ENCODE measurements at regions not wholly inside any gene's neighbourhood (a gene's known extent, or its start where the extent isn't known, plus 50 kb on each side); places are given as distances from the start of the nearest gene placed in this dataset.

DNA sequence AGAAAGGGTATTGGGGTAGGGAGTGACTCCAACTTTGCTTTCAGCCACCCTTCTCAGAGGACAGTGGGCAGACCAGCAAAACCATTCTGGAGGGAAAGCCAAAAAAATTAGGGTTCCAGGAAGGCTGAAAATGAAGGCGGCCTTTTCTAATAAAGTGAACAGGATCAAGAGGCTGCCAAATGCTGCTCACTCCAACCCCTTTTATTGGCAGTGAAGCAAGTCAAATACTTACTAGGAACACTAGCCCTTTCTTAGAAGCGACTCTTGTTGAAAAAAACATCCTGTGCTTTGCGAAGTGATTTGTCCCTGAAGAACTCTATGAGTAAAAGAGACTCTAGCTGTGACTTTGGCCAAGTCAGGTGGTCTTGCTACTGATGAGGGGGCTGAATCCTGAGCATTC lies 83.6 kb upstream of the CYP1B1 start:
- Mint-ChIP-seq H3K27ac (no peak overlapping the region), H3K36me3 (no peaks in the 10 kb centered on the region), H3K27me3 (peaks cover 32 to 44% (median 33%) of the 10 kb centered on the region in 5 donors), H3K4me1 (no peaks in the 10 kb centered on the region), H3K4me3 (no peak overlapping the region), H3K9me3 (peaks cover 0 to 1% (median 0%) of the 10 kb centered on the region in 11 donors)
- intact Hi-C loops (cut with micrococcal nuclease) = no loop called here
- CTCF ChIA-PET = no interaction called here
- ATAC-seq = no peak
- no peak for DNase-seq
- Histone ChIP-seq H3K4me3 (ENCODE audit: low read length) (no peak overlapping the region), H3K27ac (ENCODE audit: low read depth, low read length) (no peak overlapping the region), H3K27me3 (ENCODE audit: control insufficient read depth in 2 of 2, insufficient read depth in 2 of 2, low read length in 2 of 2) (peaks cover 0 to 3% of the 10 kb centered on the region in 2 donors), H3K9me3 (ENCODE audit: control insufficient read depth in 2 of 3, low read length in 3 of 3) (no peaks in the 10 kb centered on the region), H3K4me1 (ENCODE audit: control insufficient read depth in 2 of 2, insufficient read depth in 2 of 2, low read length in 2 of 2) (no peaks in the 10 kb centered on the region), H3K36me3 (ENCODE audit: control insufficient read depth in 2 of 3, insufficient read depth in 3 of 3, low read length in 3 of 3) (no peaks in the 10 kb centered on the region)
- POLR2A ChIA-PET = no interaction called here

DNA sequence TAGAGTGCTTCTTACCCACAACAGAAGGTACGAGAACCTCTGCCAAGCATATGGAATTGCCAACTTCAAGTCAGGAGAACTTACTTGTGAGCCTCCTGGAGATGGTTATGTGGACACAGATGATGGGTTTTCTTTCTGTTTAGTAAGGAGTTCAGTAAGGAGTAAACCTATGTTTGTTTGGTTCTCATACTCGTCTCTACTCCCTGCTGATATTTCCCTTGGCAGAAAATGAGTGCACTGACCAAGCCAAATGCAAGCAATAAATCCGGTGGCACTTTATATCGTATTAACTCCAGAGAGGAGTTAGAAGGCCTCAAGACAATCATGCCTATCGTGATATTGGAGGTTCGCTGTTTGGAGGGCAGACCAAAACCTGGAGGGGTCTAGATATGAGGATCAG lies 83.2 kb upstream of the CYP1B1 start:
- Mint-ChIP-seq H3K27ac (no peak overlapping the region), H3K27me3 (peaks cover 29 to 44% (median 30%) of the 10 kb centered on the region in 5 donors), H3K9me3 (peaks cover 0 to 1% (median 0%) of the 10 kb centered on the region in 11 donors), H3K4me1 (no peaks in the 10 kb centered on the region), H3K36me3 (no peaks in the 10 kb centered on the region), H3K4me3 (no peak overlapping the region)
- intact Hi-C loops (cut with micrococcal nuclease) = no loop called here
- ChIA-PET POLR2A (no interaction called here), CTCF (no interaction called here)
- ATAC-seq (no peak), DNase-seq (no peak)
- Histone ChIP-seq H3K27ac (ENCODE audit: low read depth, low read length) (no peak overlapping the region), H3K4me3 (ENCODE audit: low read length) (no peak overlapping the region), H3K27me3 (ENCODE audit: control insufficient read depth in 2 of 2, insufficient read depth in 2 of 2, low read length in 2 of 2) (peaks cover 0 to 3% of the 10 kb centered on the region in 2 donors), H3K9me3 (ENCODE audit: control insufficient read depth in 2 of 3, low read length in 3 of 3) (no peaks in the 10 kb centered on the region), H3K4me1 (ENCODE audit: control insufficient read depth in 2 of 2, insufficient read depth in 2 of 2, low read length in 2 of 2) (no peaks in the 10 kb centered on the region), H3K36me3 (ENCODE audit: control insufficient read depth in 2 of 3, insufficient read depth in 3 of 3, low read length in 3 of 3) (no peaks in the 10 kb centered on the region)

DNA sequence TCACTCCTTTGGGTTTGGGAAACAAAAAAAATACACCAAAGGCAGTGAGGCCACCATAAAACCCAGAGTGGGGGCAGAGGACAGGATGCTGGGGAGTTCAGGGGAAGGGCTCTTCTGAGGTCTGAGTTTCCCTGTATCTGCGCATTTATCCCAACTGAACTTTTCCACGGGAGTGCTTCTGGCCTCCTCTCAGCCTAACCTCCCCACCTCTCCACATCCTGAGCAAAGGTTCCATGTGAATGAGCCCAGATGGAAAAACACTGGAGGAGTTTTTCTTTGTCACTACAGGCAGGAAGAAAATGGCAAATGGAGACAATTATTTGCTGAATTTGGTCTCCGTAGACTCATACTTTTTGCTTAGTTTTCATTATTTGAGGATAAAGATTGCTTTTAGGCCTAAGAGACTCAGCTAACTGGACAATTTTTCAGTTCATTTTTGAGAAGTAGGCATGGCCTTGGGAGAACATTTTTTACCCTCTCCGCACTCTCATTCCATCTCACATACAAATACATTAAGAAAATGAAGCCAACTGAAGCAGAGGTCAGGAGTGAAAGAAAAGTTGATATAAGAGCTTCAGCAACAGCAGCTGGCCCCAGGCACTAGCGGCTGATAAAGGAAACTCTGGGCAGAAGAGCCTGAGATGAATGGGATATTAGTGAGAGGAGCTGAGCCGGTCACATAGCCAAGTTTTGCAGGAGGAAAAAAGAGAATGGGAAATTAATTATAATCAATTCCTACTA lies 82.6 kb upstream of the CYP1B1 start:
- H3K36me3 Mint-ChIP-seq = no peaks in the 10 kb centered on the region
- POLR2A ChIA-PET = no interaction called here
- Histone ChIP-seq H3K9me3 (ENCODE audit: control insufficient read depth in 2 of 3, low read length in 3 of 3) (no peaks in the 10 kb centered on the region), H3K27ac (ENCODE audit: low read depth, low read length) (no peak overlapping the region), H3K4me1 (ENCODE audit: control insufficient read depth in 2 of 2, insufficient read depth in 2 of 2, low read length in 2 of 2) (no peaks in the 10 kb centered on the region), H3K27me3 (ENCODE audit: control insufficient read depth in 2 of 2, insufficient read depth in 2 of 2, low read length in 2 of 2) (peaks cover 0 to 3% of the 10 kb centered on the region in 2 donors), H3K4me3 (ENCODE audit: low read length) (no peak overlapping the region), H3K36me3 (ENCODE audit: control insufficient read depth in 2 of 3, insufficient read depth in 3 of 3, low read length in 3 of 3) (no peaks in the 10 kb centered on the region)
- H3K27ac Mint-ChIP-seq = no peak overlapping the region
- no peaks in the 10 kb centered on the region for H3K4me1 Mint-ChIP-seq
- no peak overlapping the region for H3K4me3 Mint-ChIP-seq
- CTCF ChIA-PET = no interaction called here
- intact Hi-C loops (cut with micrococcal nuclease) = no loop called here
- peaks cover 0 to under 1% (median 0%) of the 10 kb centered on the region in 11 donors for H3K9me3 Mint-ChIP-seq
- no peak for ATAC-seq
- peaks cover 26 to 46% (median 32%) of the 10 kb centered on the region in 5 donors for H3K27me3 Mint-ChIP-seq
- DNase-seq = no peak

DNA sequence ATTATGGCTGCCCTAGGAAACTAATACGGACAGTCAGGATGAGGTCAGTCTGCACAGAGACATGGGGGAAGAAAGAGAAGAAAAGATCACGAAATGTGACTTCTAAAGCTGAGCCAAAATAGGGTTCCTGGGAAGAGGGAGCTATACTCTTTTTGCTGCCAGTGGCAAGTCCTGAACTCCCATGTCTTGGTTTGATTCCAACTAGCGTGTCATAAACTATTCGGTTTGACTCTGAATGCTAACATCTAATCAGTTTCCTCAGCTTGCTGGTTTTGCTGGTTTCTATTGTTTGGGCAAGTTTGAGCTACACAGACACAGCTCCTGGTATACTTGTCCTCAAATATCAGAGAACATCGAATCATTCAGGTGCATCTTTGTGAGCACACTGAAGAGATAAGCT lies 80.5 kb upstream of the CYP1B1 start:
- ATAC-seq = no peak
- peaks cover 0 to 2% (median 0%) of the 10 kb centered on the region in 11 donors for H3K9me3 Mint-ChIP-seq
- intact Hi-C loops (cut with micrococcal nuclease) = no loop called here
- no peak for DNase-seq
- H3K27me3 ChIP-seq (ENCODE audit: control insufficient read depth in 2 of 2, insufficient read depth in 2 of 2, low read length in 2 of 2) = no peaks in the 10 kb centered on the region
- H3K36me3 Mint-ChIP-seq = no peaks in the 10 kb centered on the region
- ChIA-PET CTCF (no interaction called here), POLR2A (no interaction called here)
- H3K4me3 Mint-ChIP-seq = no peak overlapping the region
- H3K4me3 ChIP-seq (ENCODE audit: low read length) = no peak overlapping the region
- H3K27ac ChIP-seq (ENCODE audit: low read depth, low read length) = no peak overlapping the region
- H3K4me1 ChIP-seq (ENCODE audit: control insufficient read depth in 2 of 2, insufficient read depth in 2 of 2, low read length in 2 of 2) = no peaks in the 10 kb centered on the region
- no peaks in the 10 kb centered on the region for H3K9me3 ChIP-seq (ENCODE audit: control insufficient read depth in 2 of 3, low read length in 3 of 3)
- no peak overlapping the region for H3K27ac Mint-ChIP-seq
- peaks cover 0 to 2% (median 0%) of the 10 kb centered on the region in 7 donors for H3K4me1 Mint-ChIP-seq
- no peaks in the 10 kb centered on the region for H3K36me3 ChIP-seq (ENCODE audit: control insufficient read depth in 2 of 3, insufficient read depth in 3 of 3, low read length in 3 of 3)
- H3K27me3 Mint-ChIP-seq = peaks cover 13 to 43% (median 26%) of the 10 kb centered on the region in 5 donors

DNA sequence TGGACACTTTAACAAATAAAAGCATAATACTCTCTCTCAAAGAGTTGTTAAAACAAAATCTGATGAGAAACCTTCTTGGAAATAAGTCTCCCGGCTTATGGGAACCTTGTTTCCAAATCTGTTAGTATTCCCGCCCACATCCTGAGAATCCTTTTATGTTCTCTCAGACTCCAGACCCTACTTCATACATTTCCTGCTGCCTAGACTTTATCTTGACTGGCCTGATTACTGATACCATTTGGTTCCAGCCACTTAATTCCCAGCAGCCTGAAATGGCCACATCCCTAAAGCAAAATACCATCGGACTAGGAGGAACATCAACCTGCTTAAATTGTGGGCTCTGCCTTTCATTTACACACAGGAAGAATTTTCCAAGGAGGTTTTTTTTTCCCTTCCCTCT lies 79.1 kb upstream of the CYP1B1 start:
- CTCF ChIA-PET = no interaction called here

DNA sequence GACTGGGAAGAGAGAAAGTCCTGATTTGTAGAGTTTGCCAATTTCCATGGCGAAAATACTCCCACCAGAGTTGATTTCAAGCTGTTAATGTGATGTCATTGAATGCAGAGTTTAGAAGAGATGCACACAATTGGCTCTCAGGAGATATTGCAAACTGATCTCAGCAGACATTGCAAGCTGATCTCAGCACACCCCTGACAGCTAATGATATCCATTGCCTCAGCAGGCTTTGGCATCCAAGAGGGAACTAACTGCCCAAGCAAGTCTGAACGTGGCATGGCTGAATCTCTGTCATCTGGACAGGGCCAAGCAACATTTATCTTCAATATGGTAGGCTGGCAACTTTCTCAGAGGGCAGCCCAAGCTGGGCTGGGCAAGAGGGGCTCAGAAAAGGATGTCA lies 78.4 kb upstream of the CYP1B1 start:
- intact Hi-C loops (cut with micrococcal nuclease) = no loop called here
- Mint-ChIP-seq H3K9me3 (peaks cover 0 to 2% (median 0%) of the 10 kb centered on the region in 11 donors), H3K27ac (no peak overlapping the region), H3K4me3 (no peak overlapping the region), H3K4me1 (peaks cover 0 to 2% (median 0%) of the 10 kb centered on the region in 7 donors), H3K36me3 (no peaks in the 10 kb centered on the region), H3K27me3 (peaks cover 5 to 43% (median 25%) of the 10 kb centered on the region in 5 donors)
- H3K27me3 ChIP-seq (ENCODE audit: control insufficient read depth in 2 of 2, insufficient read depth in 2 of 2, low read length in 2 of 2) = no peaks in the 10 kb centered on the region
- no peaks in the 10 kb centered on the region for H3K36me3 ChIP-seq (ENCODE audit: control insufficient read depth in 2 of 3, insufficient read depth in 3 of 3, low read length in 3 of 3)
- no peak for ATAC-seq
- no peaks in the 10 kb centered on the region for H3K4me1 ChIP-seq (ENCODE audit: control insufficient read depth in 2 of 2, insufficient read depth in 2 of 2, low read length in 2 of 2)
- H3K9me3 ChIP-seq (ENCODE audit: control insufficient read depth in 2 of 3, low read length in 3 of 3) = no peaks in the 10 kb centered on the region
- H3K27ac ChIP-seq (ENCODE audit: low read depth, low read length) = no peak overlapping the region
- DNase-seq = no peak
- H3K4me3 ChIP-seq (ENCODE audit: low read length) = no peak overlapping the region
- ChIA-PET POLR2A (no interaction called here), CTCF (no interaction called here)

More for the DNA sequence above, 79.1 kb upstream of the CYP1B1 start:
- no peaks in the 10 kb centered on the region for H3K9me3 ChIP-seq (ENCODE audit: control insufficient read depth in 2 of 3, low read length in 3 of 3)
- Mint-ChIP-seq H3K36me3 (no peaks in the 10 kb centered on the region), H3K9me3 (peaks cover 0 to 2% (median 0%) of the 10 kb centered on the region in 11 donors), H3K4me1 (peaks cover 0 to 2% (median 0%) of the 10 kb centered on the region in 7 donors), H3K4me3 (no peak overlapping the region), H3K27ac (no peak overlapping the region), H3K27me3 (peaks cover 5 to 45% (median 24%) of the 10 kb centered on the region in 5 donors)
- no peak overlapping the region for H3K4me3 ChIP-seq (ENCODE audit: low read length)
- no peak overlapping the region for H3K27ac ChIP-seq (ENCODE audit: low read depth, low read length)
- ATAC-seq (no peak), DNase-seq (no peak)
- H3K27me3 ChIP-seq (ENCODE audit: control insufficient read depth in 2 of 2, insufficient read depth in 2 of 2, low read length in 2 of 2) = no peaks in the 10 kb centered on the region
- H3K36me3 ChIP-seq (ENCODE audit: control insufficient read depth in 2 of 3, insufficient read depth in 3 of 3, low read length in 3 of 3) = no peaks in the 10 kb centered on the region
- intact Hi-C loops (cut with micrococcal nuclease) = no loop called here
- H3K4me1 ChIP-seq (ENCODE audit: control insufficient read depth in 2 of 2, insufficient read depth in 2 of 2, low read length in 2 of 2) = no peaks in the 10 kb centered on the region
- POLR2A ChIA-PET = no interaction called here

DNA sequence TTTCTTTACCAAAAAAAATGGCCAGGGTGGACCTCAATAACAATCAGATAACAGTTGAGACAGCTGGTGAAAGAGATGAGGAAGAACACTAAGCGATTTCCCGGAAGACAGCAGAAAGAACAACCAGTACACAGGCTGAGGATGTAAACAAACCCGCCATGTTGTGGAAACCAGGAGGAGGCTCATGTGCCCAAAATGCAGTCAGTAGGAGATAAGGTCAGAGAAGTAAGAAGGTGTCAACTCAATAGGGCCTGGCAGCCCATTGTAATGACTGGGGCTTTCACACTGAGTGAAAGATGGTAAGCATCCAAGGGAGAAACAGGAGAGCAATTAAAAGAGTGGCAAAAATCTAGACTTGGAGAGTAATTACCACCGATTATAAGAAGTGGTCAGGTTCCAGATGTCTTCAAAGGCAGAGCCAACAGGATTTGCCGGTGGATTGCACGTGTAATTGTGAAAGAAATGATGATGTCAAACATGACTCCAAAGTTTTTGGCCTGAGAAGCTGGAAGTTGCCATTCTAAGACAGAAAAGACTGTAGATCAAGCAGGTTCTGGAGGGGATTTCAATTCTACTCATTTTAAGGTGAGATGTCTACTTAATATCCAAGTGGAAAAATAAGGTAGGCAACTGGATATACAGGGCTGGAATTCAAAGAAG lies 77.7 kb upstream of the CYP1B1 start:
- Histone ChIP-seq H3K36me3 (ENCODE audit: control insufficient read depth in 2 of 3, insufficient read depth in 3 of 3, low read length in 3 of 3) (no peaks in the 10 kb centered on the region), H3K9me3 (ENCODE audit: control insufficient read depth in 2 of 3, low read length in 3 of 3) (no peaks in the 10 kb centered on the region), H3K4me3 (ENCODE audit: low read length) (no peak overlapping the region), H3K4me1 (ENCODE audit: control insufficient read depth in 2 of 2, insufficient read depth in 2 of 2, low read length in 2 of 2) (no peaks in the 10 kb centered on the region), H3K27me3 (ENCODE audit: control insufficient read depth in 2 of 2, insufficient read depth in 2 of 2, low read length in 2 of 2) (no peaks in the 10 kb centered on the region), H3K27ac (ENCODE audit: low read depth, low read length) (no peak overlapping the region)
- peaks cover 0 to 2% (median 0%) of the 10 kb centered on the region in 7 donors for H3K4me1 Mint-ChIP-seq
- H3K36me3 Mint-ChIP-seq = no peaks in the 10 kb centered on the region
- no peak overlapping the region for H3K27ac Mint-ChIP-seq
- H3K27me3 Mint-ChIP-seq = peaks cover 5 to 42% (median 25%) of the 10 kb centered on the region in 5 donors
- ATAC-seq (no peak), DNase-seq (no peak)
- ChIA-PET CTCF (no interaction called here), POLR2A (no interaction called here)
- intact Hi-C loops (cut with micrococcal nuclease) = no loop called here
- H3K4me3 Mint-ChIP-seq = no peak overlapping the region
- H3K9me3 Mint-ChIP-seq = peaks cover 0 to 2% (median 0%) of the 10 kb centered on the region in 11 donors

Measured in naive thymus-derived CD4-positive, alpha-beta T cell (primary cell).